GM23338 (cell line): ENCODE measurements at regions not wholly inside any gene's neighbourhood (a gene's known extent, or its start where the extent isn't known, plus 50 kb on each side); places are given as distances from the start of the nearest gene placed in this dataset.
A peak's percentile ranks its signal among the peaks of the same experiment; 100 is the strongest.

ENCODE experiments used
- ATAC-seq: fragments of 200-7000 bp; cut with Tn5 transposase; 3 replicates; pipeline ENCODE4 v1.9.1; 2020
- DNase-seq: peaks from one replicate; pipeline ENCODE4 v3.0.0-alpha.2; 2015; ENCODE audit warnings: low spot score
- H2AFZ ChIP-seq: fragments of 200-600 bp; sonication (generic); 2 replicates; pipeline ENCODE4 v1.8.0; 2016; ENCODE audit warnings: antibody characterized with exemption, mild to moderate bottlenecking, moderate library complexity
- H3F3A ChIP-seq: fragments of 200-600 bp; sonication (generic); replicated peaks from 2 replicates; pipeline ENCODE4 v1.8.0; 2017; ENCODE audit warnings: antibody characterized with exemption, mixed run types, low read depth
- H3K27ac ChIP-seq: fragments of 200-600 bp; sonication (generic); 2 replicates; pipeline ENCODE4 v1.6.1; 2016; ENCODE audit warnings: low read depth
- H3K27me3 ChIP-seq: fragments of 200-600 bp; sonication (generic); 2 replicates; pipeline ENCODE4 v1.8.0; 2016; ENCODE audit warnings: mild to moderate bottlenecking, mixed run types, moderate library complexity; ENCODE audit not compliant: insufficient read depth
- H3K36me3 ChIP-seq: fragments of 200-600 bp; sonication (generic); 2 replicates; pipeline ENCODE4 v1.8.0; 2016; ENCODE audit warnings: mild to moderate bottlenecking; ENCODE audit not compliant: insufficient read depth
- H3K4me1 ChIP-seq: fragments of 200-600 bp; sonication (generic); 2 replicates; pipeline ENCODE4 v1.8.0; 2016; ENCODE audit warnings: mild to moderate bottlenecking, moderate library complexity; ENCODE audit not compliant: insufficient read depth
- H3K4me2 ChIP-seq: fragments of 200-600 bp; sonication (generic); 2 replicates; pipeline ENCODE4 v1.7.1; 2017; ENCODE audit warnings: mixed run types
- H3K4me3 ChIP-seq: fragments of 200-600 bp; sonication (generic); 2 replicates; pipeline ENCODE4 v1.6.1; 2016; ENCODE audit warnings: mixed run types
- H3K79me2 ChIP-seq: fragments of 200-600 bp; sonication (generic); replicated peaks from 2 replicates; pipeline ENCODE4 v1.8.0; 2017; ENCODE audit warnings: mild to moderate bottlenecking; ENCODE audit not compliant: insufficient read depth
- H3K9me2 ChIP-seq: fragments of 200-600 bp; sonication (generic); 2 replicates; pipeline ENCODE4 v1.8.0; 2017; ENCODE audit not compliant: insufficient read depth
- H4K20me1 ChIP-seq: fragments of 200-600 bp; sonication (generic); replicated peaks from 2 replicates; pipeline ENCODE4 v1.8.0; 2017; ENCODE audit warnings: mild to moderate bottlenecking; ENCODE audit not compliant: insufficient read depth
- H3K27ac Mint-ChIP-seq: 2 replicates; pipeline ENCODE4 v1.8.0; 2020; ENCODE audit warnings: inconsistent platforms, mild to moderate bottlenecking, moderate library complexity, mixed read lengths
- H3K27me3 Mint-ChIP-seq: 3 replicates; pipeline ENCODE4 v1.8.0; 2022; ENCODE audit warnings: low read depth, mild to moderate bottlenecking, moderate library complexity, mixed read lengths, inconsistent platforms; ENCODE audit not compliant: insufficient read depth, poor library complexity
- H3K36me3 Mint-ChIP-seq: 3 replicates; pipeline ENCODE4 v1.8.0; 2021; ENCODE audit warnings: low read depth, mild to moderate bottlenecking, inconsistent platforms, moderate library complexity, mixed read lengths
- H3K4me1 Mint-ChIP-seq: 3 replicates; pipeline ENCODE4 v1.8.0; 2020; ENCODE audit warnings: mild to moderate bottlenecking, inconsistent platforms, mixed read lengths
- H3K4me3 Mint-ChIP-seq: 3 replicates; pipeline ENCODE4 v1.8.0; 2021; ENCODE audit warnings: moderate library complexity, mild to moderate bottlenecking, inconsistent platforms, mixed read lengths
- H3K9me3 Mint-ChIP-seq: 3 replicates; pipeline ENCODE4 v1.8.0; 2020; ENCODE audit warnings: moderate library complexity, mild to moderate bottlenecking, inconsistent platforms, mixed read lengths
- CREB1 ChIP-seq: fragments of 250-450 bp; sonication (Bioruptor Pico); IDR thresholded peaks from 2 replicates; pipeline ENCODE4 v1.5.0; 2020; ENCODE audit warnings: low read depth, mild to moderate bottlenecking, moderate library complexity
- CTCF ChIP-seq, 2 experiments: fragments of 200-600 bp in 1 of 2; sonication (generic) in 1 of 2; conservative IDR thresholded peaks; 2 replicates each; pipeline versions ENCODE4 v1.5.1 to v1.6.1; 2016 to 2017; ENCODE audit warnings: antibody characterized with exemption in 2 of 2, low read depth in 2 of 2, mild to moderate bottlenecking in 2 of 2, moderate library complexity in 1 of 2
- ETS1 ChIP-seq: IDR thresholded peaks from 2 replicates; pipeline ENCODE4 v1.6.1; 2016; ENCODE audit warnings: antibody characterized with exemption
- EZH2phosphoT487 ChIP-seq: fragments of 200-600 bp; sonication (generic); IDR thresholded peaks from one replicate; pipeline ENCODE4 v1.8.1; 2018; ENCODE audit warnings: antibody characterized with exemption; ENCODE audit not compliant: unreplicated experiment
- JUNB ChIP-seq: IDR thresholded peaks from one replicate; pipeline ENCODE4 v1.6.1; 2016; ENCODE audit warnings: antibody characterized with exemption; ENCODE audit not compliant: unreplicated experiment
- NANOG ChIP-seq: IDR thresholded peaks from 2 replicates; pipeline ENCODE4 v1.6.1; 2016; ENCODE audit warnings: antibody characterized with exemption, borderline replicate concordance
- POLR2AphosphoS5 ChIP-seq: IDR thresholded peaks from 2 replicates; pipeline ENCODE4 v1.6.1; 2016; ENCODE audit warnings: antibody characterized with exemption, low read depth
- REST ChIP-seq: IDR thresholded peaks from one replicate; pipeline ENCODE4 v1.6.1; 2018; ENCODE audit warnings: antibody characterized with exemption; ENCODE audit not compliant: unreplicated experiment
- ZNF331 ChIP-seq: fragments of 250-450 bp; sonication (Bioruptor Pico); IDR thresholded peaks from 2 replicates; pipeline ENCODE4 v1.5.0; 2020; ENCODE audit warnings: low read depth, mild to moderate bottlenecking, moderate library complexity

- TF ChIP-seq REST, result no peak
- no peak for TF ChIP-seq EZH2phosphoT487
- no peak for TF ChIP-seq POLR2AphosphoS5
- no peak for TF ChIP-seq CTCF (conservative IDR thresholded peaks at IDR 0.05; ENCODE audit: low read depth in 2 of 2)
- TF ChIP-seq CREB1 (CRISPR knock-in tag), result no peak
- TF ChIP-seq NANOG, result no peak
- no peak for TF ChIP-seq JUNB
- no peak for TF ChIP-seq ETS1
Measured at GRCh38 chr19:28948566-28948965, 264.4 kb downstream of the UQCRFS1 start (continued).

GRCh38 chr19:28948026-28948425 lies 264.9 kb downstream of the UQCRFS1 start:
- no peak overlapping the region; the same call in 1 of the 2 replicates for H2AFZ ChIP-seq
- no peaks in the 10 kb centered on the region for H3K27me3 ChIP-seq
- H3K4me1 ChIP-seq, result no peaks in the 10 kb centered on the region
- no peaks in the 10 kb centered on the region for H3F3A ChIP-seq
- no peaks in the 10 kb centered on the region for H3K36me3 Mint-ChIP-seq
- H3K27me3 Mint-ChIP-seq, result peaks cover 8% of the 10 kb centered on the region
- H3K36me3 ChIP-seq, result no peaks in the 10 kb centered on the region
- no peak overlapping the region for H3K4me3 ChIP-seq
- peaks cover 7% of the 10 kb centered on the region; the same call in 2 of the 3 replicates for H3K4me1 Mint-ChIP-seq
- DNase-seq (peak; percentile 2), ATAC-seq (no peak)
- H3K27ac Mint-ChIP-seq, result no peak overlapping the region
- no peak overlapping the region for H3K27ac ChIP-seq
- TF ChIP-seq ZNF331 (CRISPR knock-in tag) (no peak), ETS1 (no peak), CREB1 (CRISPR knock-in tag) (no peak)
- H3K9me2 ChIP-seq, result peaks cover 4% of the 10 kb centered on the region; the same call in 1 of the 2 replicates
- H3K9me3 Mint-ChIP-seq, result peaks cover 2% of the 10 kb centered on the region; the same call in 2 of the 3 replicates
- no peaks in the 10 kb centered on the region for H4K20me1 ChIP-seq
- no peaks in the 10 kb centered on the region for H3K79me2 ChIP-seq
- no peak overlapping the region for H3K4me3 Mint-ChIP-seq
- no peak overlapping the region for H3K4me2 ChIP-seq
